Raji (cell line): ENCODE measurements at regions not wholly inside any gene's neighbourhood (a gene's known extent, or its start where the extent isn't known, plus 50 kb on each side); places are given as distances from the start of the nearest gene placed in this dataset.
A peak's percentile ranks its signal among the peaks of the same experiment; 100 is the strongest.

Experiments
- POLR2A ChIP-seq: IDR thresholded peaks from 2 replicates; pipeline ENCODE4 v1.6.1; 2011; ENCODE audit warnings: low read depth, low read length, control low read depth; ENCODE audit not compliant: insufficient read depth

GRCh38 chr20:53749499-53749898 lies 155.9 kb upstream of the ZNF217 start:
- no peak for TF ChIP-seq POLR2A

- TF ChIP-seq POLR2A, result no peak
These were observed 155.3 kb upstream of the ZNF217 start for GRCh38 chr20:53748821-53749421.

GRCh38 chr20:53748176-53748575 lies 154.5 kb upstream of the ZNF217 start:
- no peak for TF ChIP-seq POLR2A

GRCh38 chr20:53743607-53744260 lies 150.1 kb upstream of the ZNF217 start:
- no peak for TF ChIP-seq POLR2A

DNA sequence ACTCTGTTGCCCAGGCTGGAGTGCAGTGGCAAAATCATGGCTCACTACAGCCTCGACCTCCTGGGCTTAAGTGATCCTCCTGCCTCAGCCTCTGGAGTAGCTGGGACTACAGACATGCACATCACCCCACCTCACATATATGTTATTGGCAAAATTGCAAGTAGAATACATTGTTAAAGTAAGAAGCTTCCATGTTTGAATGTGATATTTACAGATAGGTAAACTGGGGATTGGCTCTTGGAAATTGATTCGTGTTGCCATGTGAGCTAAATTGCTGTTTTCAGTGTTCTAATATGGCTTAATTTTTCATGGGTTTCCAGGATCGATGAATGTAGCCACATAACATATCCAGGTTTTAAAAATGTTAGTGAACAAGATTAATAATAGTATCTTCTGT lies 149.0 kb upstream of the ZNF217 start:
- no peak for TF ChIP-seq POLR2A

DNA sequence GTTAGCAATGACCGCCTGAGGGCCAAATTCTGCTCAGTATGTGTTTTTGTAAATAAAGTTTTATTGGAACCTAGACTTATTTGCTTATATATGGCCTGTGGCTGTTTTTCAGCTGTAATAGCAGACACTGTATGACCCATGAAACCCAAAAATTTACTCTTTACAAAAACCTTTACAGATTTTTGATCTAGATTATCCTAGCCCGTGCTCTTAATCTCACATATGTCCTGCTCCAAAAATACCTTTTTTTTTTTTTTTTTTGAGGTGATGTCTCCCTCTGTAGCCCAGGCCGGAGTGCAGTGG lies 148.0 kb upstream of the ZNF217 start:
- TF ChIP-seq POLR2A, result no peak

GRCh38 chr20:53739799-53740785 lies 146.5 kb upstream of the ZNF217 start:
- TF ChIP-seq POLR2A, result 0 out of 2 replicates have a peak, but pooled peaks have one; percentile 13

GRCh38 chr20:53738945-53739798 lies 145.5 kb upstream of the ZNF217 start:
- no peak for TF ChIP-seq POLR2A

GRCh38 chr20:53738039-53738944 lies 144.7 kb upstream of the ZNF217 start:
- no peak for TF ChIP-seq POLR2A

GRCh38 chr20:53737396-53738038 lies 143.9 kb upstream of the ZNF217 start:
- no peak for TF ChIP-seq POLR2A

- no peak for TF ChIP-seq POLR2A
These were observed 143.2 kb upstream of the ZNF217 start for GRCh38 chr20:53736757-53737395.

- no peak for TF ChIP-seq POLR2A
These were observed 142.6 kb upstream of the ZNF217 start for GRCh38 chr20:53736122-53736756.
